IMR-90 (cell line): ENCODE measurements at regions not wholly inside any gene's neighbourhood (a gene's known extent, or its start where the extent isn't known, plus 50 kb on each side); places are given as distances from the start of the nearest gene placed in this dataset.

Experiments
- ATAC-seq: fragments of 200-7000 bp; cut with Tn5 transposase; 2 replicates; pipeline ENCODE4 v1.9.1; 2020; ENCODE audit warnings: low read depth, mild to moderate bottlenecking, moderate library complexity
- BruUV-seq: library from RNA; stranded (reverse); fragments of 400-500 nt; replicated peaks from 2 replicates; lab custom pipeline; 2021; lab: Mats Ljungman, UMichigan
- CTCF ChIA-PET: fragments of 300-600 bp; formaldehyde crosslinking; extraction: SDS; loops from one replicate; lab custom pipeline; 2021; ENCODE audit warnings: antibody characterized with exemption; lab: Yijun Ruan, JAX
- POLR2A ChIA-PET: fragments of 300-600 bp; sonication (Branson Sonifier 250); formaldehyde crosslinking; loops from one replicate; lab custom pipeline; 2022; ENCODE audit warnings: antibody characterized with exemption; ENCODE audit not compliant: unreplicated experiment; lab: Charles Lee
- DNase-seq: peaks from one replicate; pipeline ENCODE4 v3.0.0; 2013
- H2AFZ ChIP-seq: replicated peaks from 2 replicates; pipeline ENCODE3; 2013; ENCODE audit warnings: low read length, mild to moderate bottlenecking; ENCODE audit not compliant: poor library complexity
- H2AK5ac ChIP-seq: 2 replicates; pipeline ENCODE4 v1.6.1; 2013; ENCODE audit warnings: low read depth, low read length, inconsistent platforms
- H2AK9ac ChIP-seq: replicated peaks from 2 replicates; pipeline ENCODE3; 2013; ENCODE audit warnings: mild to moderate bottlenecking, low read depth, low read length, moderate library complexity; ENCODE audit not compliant: poor library complexity
- H2BK120ac ChIP-seq: 2 replicates; pipeline ENCODE4 v1.6.1; 2013; ENCODE audit warnings: low read depth, low read length, inconsistent platforms
- H2BK15ac ChIP-seq: 3 replicates; pipeline ENCODE4 v1.6.1; 2013; ENCODE audit warnings: low read depth, low read length, inconsistent platforms
- H2BK20ac ChIP-seq: 2 replicates; pipeline ENCODE4 v1.6.1; 2013; ENCODE audit warnings: low read depth, mild to moderate bottlenecking, inconsistent platforms, low read length, moderate library complexity
- H2BK5ac ChIP-seq: 2 replicates; pipeline ENCODE4 v1.6.1; 2013; ENCODE audit warnings: mild to moderate bottlenecking, low read depth, low read length, inconsistent platforms; ENCODE audit not compliant: poor library complexity, severe bottlenecking
- H3K14ac ChIP-seq: replicated peaks from 2 replicates; pipeline ENCODE4 v1.6.1; 2013; ENCODE audit warnings: low read depth, low read length, inconsistent platforms
- H3K18ac ChIP-seq: 2 replicates; pipeline ENCODE4 v1.6.1; 2013; ENCODE audit warnings: low read depth, low read length, control low read depth
- H3K23ac ChIP-seq: 2 replicates; pipeline ENCODE4 v1.6.1; 2013; ENCODE audit warnings: low read depth, low read length, inconsistent platforms
- H3K27ac ChIP-seq: 2 replicates; pipeline ENCODE4 v1.5.1; 2013; ENCODE audit warnings: mild to moderate bottlenecking, control low read depth, low read length; ENCODE audit not compliant: insufficient read depth
- H3K27me3 ChIP-seq: 2 replicates; pipeline ENCODE4 v1.6.1; 2013; ENCODE audit warnings: low read length; ENCODE audit not compliant: control insufficient read depth, insufficient read depth
- H3K36me3 ChIP-seq: 2 replicates; pipeline ENCODE4 v1.6.1; 2013; ENCODE audit warnings: low read length, mixed read lengths; ENCODE audit not compliant: control insufficient read depth, insufficient read depth
- H3K4ac ChIP-seq: 2 replicates; pipeline ENCODE4 v1.6.1; 2013; ENCODE audit warnings: low read depth, low read length, inconsistent platforms
- H3K4me1 ChIP-seq: 2 replicates; pipeline ENCODE4 v1.6.1; 2013; ENCODE audit warnings: low read length, mixed read lengths; ENCODE audit not compliant: control insufficient read depth, insufficient read depth
- H3K4me2 ChIP-seq: 2 replicates; pipeline ENCODE4 v1.6.1; 2013; ENCODE audit warnings: low read depth, mild to moderate bottlenecking, control low read depth, low read length, moderate library complexity
- H3K4me3 ChIP-seq: 2 replicates; pipeline ENCODE4 v1.5.1; 2013; ENCODE audit warnings: low read depth, mild to moderate bottlenecking, control low read depth, low read length, moderate library complexity; ENCODE audit not compliant: insufficient read depth
- H3K56ac ChIP-seq: 2 replicates; pipeline ENCODE4 v1.6.1; 2013; ENCODE audit warnings: low read length, inconsistent platforms; ENCODE audit not compliant: insufficient read depth; ENCODE audit errors: extremely low read depth
- H3K79me1 ChIP-seq, 2 experiments: 2 replicates each; pipeline ENCODE4 v1.6.1; 2013; ENCODE audit warnings: low read length in 2 of 2, inconsistent platforms in 1 of 2, low read depth in 1 of 2
- H3K9ac ChIP-seq: 2 replicates; pipeline ENCODE4 v1.6.1; 2013; ENCODE audit warnings: low read depth, low read length, control low read depth
- H3K9me1 ChIP-seq: 2 replicates; pipeline ENCODE4 v1.6.1; 2013; ENCODE audit warnings: low read length, inconsistent platforms; ENCODE audit not compliant: insufficient read depth
- H3K9me3 ChIP-seq: 2 replicates; pipeline ENCODE4 v1.6.1; 2013; ENCODE audit warnings: low read length; ENCODE audit not compliant: control insufficient read depth, insufficient read depth
- H4K20me1 ChIP-seq: 2 replicates; pipeline ENCODE4 v1.6.1; 2013; ENCODE audit warnings: low read length, inconsistent platforms; ENCODE audit not compliant: insufficient read depth
- H4K5ac ChIP-seq: 2 replicates; pipeline ENCODE4 v1.6.1; 2013; ENCODE audit warnings: mild to moderate bottlenecking, low read depth, low read length, control low read depth
- H4K8ac ChIP-seq, 2 experiments: 2 replicates each; pipeline ENCODE4 v1.6.1; 2013; ENCODE audit warnings: low read depth in 2 of 2, low read length in 2 of 2, control low read depth in 1 of 2, inconsistent platforms in 1 of 2
- H4K91ac ChIP-seq: 2 replicates; pipeline ENCODE4 v1.6.1; 2013; ENCODE audit warnings: low read depth, low read length, inconsistent platforms; ENCODE audit not compliant: insufficient read depth
- MAFK ChIP-seq: IDR thresholded peaks from 2 replicates; pipeline ENCODE4 v1.6.1; 2012; ENCODE audit warnings: low read depth, low read length, improper control_type of control experiment
- POLR2A ChIP-seq: IDR thresholded peaks from 2 replicates; pipeline ENCODE4 v1.6.1; 2012; ENCODE audit warnings: mild to moderate bottlenecking, low read depth, low read length
- dilution Hi-C: fragments of 300-500 bp; cut with HindIII; formaldehyde crosslinking; loops from one replicate; pipeline ENCODE4 v1.14.3; 2018; ENCODE audit warnings: low sequenced_read_pairs; ENCODE audit not compliant: unreplicated experiment
- in situ Hi-C: fragments of 300-500 bp; cut with MboI; formaldehyde crosslinking; loops from 3 replicates; pipeline ENCODE4 v1.14.3; 2019; ENCODE audit warnings: low sequenced_read_pairs, inconsistent platforms, mixed read lengths
- intact Hi-C: fragments of 100-400 bp; cut with micrococcal nuclease; formaldehyde crosslinking; loops from 2 replicates; pipeline ENCODE4 v1.10.0; 2022

DNA sequence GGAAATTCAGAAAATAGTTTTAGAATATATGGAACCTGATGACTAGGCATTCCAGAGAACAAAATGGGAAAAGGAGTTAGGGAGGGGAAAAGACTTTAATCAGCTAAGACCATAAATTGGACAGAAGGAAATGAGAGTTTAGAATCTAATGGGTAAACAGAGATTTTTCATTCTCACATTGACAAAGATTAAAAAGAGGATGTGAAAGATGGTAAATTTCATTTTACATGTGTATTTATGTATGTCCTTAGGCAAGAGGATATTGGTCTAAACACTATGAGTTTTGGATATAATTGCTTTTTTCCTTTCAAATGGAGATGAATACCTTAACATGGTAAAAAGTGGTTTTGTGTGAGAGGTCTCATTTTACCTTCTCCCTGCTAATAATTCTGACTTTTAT lies 1021.9 kb downstream of the NSUN3 start:
- Histone ChIP-seq H3K56ac (no peak overlapping the region), H4K8ac (no peak overlapping the region), H2BK120ac (no peak overlapping the region), H2AK5ac (no peak overlapping the region), H3K23ac (no peak overlapping the region), H3K9ac (no peak overlapping the region), H4K20me1 (no peaks in the 10 kb centered on the region), H3K9me3 (no peaks in the 10 kb centered on the region; the same call in 1 of the 2 replicates), H2BK15ac (no peak overlapping the region), H3K4me3 (no peak overlapping the region), H2BK5ac (no peak overlapping the region), H3K79me1 (no peaks in the 10 kb centered on the region), H4K5ac (no peak overlapping the region), H2AK9ac (no peak overlapping the region), H3K9me1 (no peaks in the 10 kb centered on the region), H3K18ac (no peak overlapping the region), H3K4ac (no peak overlapping the region), H3K27me3 (no peaks in the 10 kb centered on the region), H2AFZ (no peak overlapping the region), H2BK20ac (no peak overlapping the region), H3K27ac (no peak overlapping the region), H3K36me3 (no peaks in the 10 kb centered on the region), H4K91ac (no peak overlapping the region), H3K4me2 (no peak overlapping the region), H3K14ac (no peak overlapping the region), H3K4me1 (no peaks in the 10 kb centered on the region)
- BruUV-seq: no TSS peak
- dilution Hi-C loops: no loop called here
- TF ChIP-seq POLR2A (no peak), MAFK (no peak)
- CTCF ChIA-PET: no interaction called here
- ATAC-seq (no peak), DNase-seq (no peak)
- intact Hi-C loops: no loop called here
- POLR2A ChIA-PET: no interaction called here
- in situ Hi-C loops: no loop called here
